Adipocyte (in vitro differentiated cells): ENCODE measurements at regions not wholly inside any gene's neighbourhood (a gene's known extent, or its start where the extent isn't known, plus 50 kb on each side); places are given as distances from the start of the nearest gene placed in this dataset.
"Not testable (repeated sequence)": the region's sequence is repeated elsewhere in the genome, so short reads cannot be mapped to it uniquely, and the experiment has no call there.

Experiments used
- DNase-seq: peaks from one replicate; pipeline ENCODE4 v3.0.0-alpha.2; 2015; ENCODE audit warnings: low read depth
- H3K27me3 ChIP-seq: replicated peaks from 2 replicates; pipeline ENCODE4 v1.7.0; 2013; ENCODE audit warnings: mild to moderate bottlenecking, low read length, moderate library complexity; ENCODE audit not compliant: control insufficient read depth, insufficient read depth
- H3K36me3 ChIP-seq: 2 replicates; pipeline ENCODE4 v1.7.0; 2013; ENCODE audit warnings: low read length, mild to moderate bottlenecking, moderate library complexity; ENCODE audit not compliant: control insufficient read depth, insufficient read depth, severe bottlenecking
- H3K4me1 ChIP-seq: 2 replicates; pipeline ENCODE4 v1.7.0; 2013; ENCODE audit warnings: mild to moderate bottlenecking, low read length, moderate library complexity; ENCODE audit not compliant: control insufficient read depth, insufficient read depth
- H3K4me3 ChIP-seq: 2 replicates; pipeline ENCODE4 v1.7.0; 2013; ENCODE audit warnings: mild to moderate bottlenecking, low read length, moderate library complexity
- H3K9ac ChIP-seq: 2 replicates; pipeline ENCODE4 v1.7.0; 2013; ENCODE audit warnings: mild to moderate bottlenecking, low read length, moderate library complexity
- H3K9me3 ChIP-seq: 2 replicates; pipeline ENCODE4 v1.7.0; 2013; ENCODE audit warnings: mild to moderate bottlenecking, low read length, moderate library complexity; ENCODE audit not compliant: control insufficient read depth

GRCh38 chr7:142450206-142450605, 192.3 kb upstream of the PRSS58 start:
- DNase-seq, result no peak
- Histone ChIP-seq H3K9me3 (no peaks in the 10 kb centered on the region), H3K27me3 (peaks cover 4% of the 10 kb centered on the region)

GRCh38 chr7:142448857-142449256, 191.0 kb upstream of the PRSS58 start:
- H3K4me1 ChIP-seq, result peaks cover 23% of the 10 kb centered on the region
- not testable (repeated sequence) for H3K9me3 ChIP-seq, H3K9ac ChIP-seq, H3K4me3 ChIP-seq, H3K36me3 ChIP-seq, H3K27me3 ChIP-seq, DNase-seq

More at GRCh38 chr7:142450206-142450605, 192.3 kb upstream of the PRSS58 start:
- Histone ChIP-seq H3K4me3 (no peak overlapping the region), H3K9ac (no peak overlapping the region), H3K36me3 (no peaks in the 10 kb centered on the region), H3K4me1 (peaks cover 10% of the 10 kb centered on the region)

GRCh38 chr7:142447762-142448161, 189.9 kb upstream of the PRSS58 start:
- Histone ChIP-seq H3K4me3 (no peak overlapping the region), H3K27me3 (peaks cover 4% of the 10 kb centered on the region), H3K36me3 (no peaks in the 10 kb centered on the region), H3K4me1 (peaks cover 30% of the 10 kb centered on the region), H3K9ac (no peak overlapping the region), H3K9me3 (no peaks in the 10 kb centered on the region)
- no peak for DNase-seq

- Histone ChIP-seq H3K9me3 (no peaks in the 10 kb centered on the region), H3K36me3 (no peaks in the 10 kb centered on the region), H3K9ac (no peak overlapping the region), H3K27me3 (peaks cover 4% of the 10 kb centered on the region), H3K4me3 (no peak overlapping the region), H3K4me1 (peaks cover 33% of the 10 kb centered on the region)
- DNase-seq, result no peak
These were observed 187.3 kb upstream of the PRSS58 start for GRCh38 chr7:142445019-142445686.

GRCh38 chr7:142443216-142444010, 185.6 kb upstream of the PRSS58 start:
- no peaks in the 10 kb centered on the region for H3K9me3 ChIP-seq
- H3K27me3 ChIP-seq, result peaks cover 4% of the 10 kb centered on the region
- no peak overlapping the region for H3K4me3 ChIP-seq
- no peaks in the 10 kb centered on the region for H3K36me3 ChIP-seq
- H3K4me1 ChIP-seq, result peaks cover 41% of the 10 kb centered on the region
- DNase-seq, result no peak
- H3K9ac ChIP-seq, result no peak overlapping the region

- Histone ChIP-seq H3K9me3 (no peaks in the 10 kb centered on the region), H3K9ac (no peak overlapping the region), H3K4me1 (peaks cover 41% of the 10 kb centered on the region), H3K27me3 (no peaks in the 10 kb centered on the region), H3K36me3 (no peaks in the 10 kb centered on the region), H3K4me3 (no peak overlapping the region)
- no peak for DNase-seq
These were observed 184.5 kb upstream of the PRSS58 start for GRCh38 chr7:142442396-142442795.

- no peak overlapping the region for H3K9ac ChIP-seq
- H3K4me1 ChIP-seq, result peaks cover 47% of the 10 kb centered on the region
- no peak for DNase-seq
- H3K36me3 ChIP-seq, result no peaks in the 10 kb centered on the region
- H3K27me3 ChIP-seq, result no peaks in the 10 kb centered on the region
- H3K4me3 ChIP-seq, result no peak overlapping the region
- no peaks in the 10 kb centered on the region for H3K9me3 ChIP-seq
These were observed 183.1 kb upstream of the PRSS58 start for GRCh38 chr7:142440906-142441411.

GRCh38 chr7:142440219-142440905, 182.5 kb upstream of the PRSS58 start:
- H3K9me3 ChIP-seq, result no peaks in the 10 kb centered on the region
- H3K4me3 ChIP-seq, result no peak overlapping the region
- H3K27me3 ChIP-seq, result no peaks in the 10 kb centered on the region
- H3K9ac ChIP-seq, result no peak overlapping the region
- DNase-seq, result peak; percentile 70
- no peaks in the 10 kb centered on the region for H3K36me3 ChIP-seq
- H3K4me1 ChIP-seq, result peaks cover 47% of the 10 kb centered on the region

GRCh38 chr7:142439739-142440138, 181.9 kb upstream of the PRSS58 start:
- Histone ChIP-seq H3K9ac (no peak overlapping the region), H3K27me3 (no peaks in the 10 kb centered on the region), H3K4me1 (peaks cover 41% of the 10 kb centered on the region), H3K9me3 (no peaks in the 10 kb centered on the region), H3K4me3 (no peak overlapping the region), H3K36me3 (no peaks in the 10 kb centered on the region)
- DNase-seq, result no peak

GRCh38 chr7:142438923-142439515, 181.2 kb upstream of the PRSS58 start:
- peaks cover 34% of the 10 kb centered on the region for H3K4me1 ChIP-seq
- no peak for DNase-seq
- no peak overlapping the region for H3K9ac ChIP-seq
- H3K27me3 ChIP-seq, result no peaks in the 10 kb centered on the region
- no peaks in the 10 kb centered on the region for H3K9me3 ChIP-seq
- H3K36me3 ChIP-seq, result no peaks in the 10 kb centered on the region
- no peak overlapping the region for H3K4me3 ChIP-seq
